ENCODE measurements at regions not wholly inside any gene's neighbourhood (a gene's known extent, or its start where the extent isn't known, plus 50 kb on each side); places are given as distances from the start of the nearest gene placed in this dataset.

- H3K36me3 ChIP-seq = no peaks in the 10 kb centered on the region
- WGBS, 5 donors = 27 to 59% (median 45%) methylated on average over 2 of the region's 2 CpGs
- H3K4me3 ChIP-seq = no peak overlapping the region
- TF ChIP-seq POLR2A (IDR thresholded peaks at IDR 0.05) (no peak), EP300 (IDR thresholded peaks at IDR 0.05) (no peak), POLR2AphosphoS5 (IDR thresholded peaks at IDR 0.05) (no peak), CTCF (IDR thresholded peaks at IDR 0.05) (no peak)
- H3K27ac ChIP-seq = peak overlapping the region in 4 of 5 donors; percentile 46 to 69 (median 59)
- H3K9me3 ChIP-seq = no peaks in the 10 kb centered on the region
- H3K4me1 ChIP-seq = peaks cover 0 to 49% (median 20%) of the 10 kb centered on the region in 4 donors
- intact Hi-C loops (cut with DNase I; ENCODE audit: low total_unique reads) = no loop called here
- DNase-seq = no peak
- H3K27me3 ChIP-seq = no peaks in the 10 kb centered on the region
These were observed 269.4 kb upstream of the ROPN1 start for GRCh38 chr3:124261306-124261705.

GRCh38 chr3:124263168-124263567 lies 271.2 kb upstream of the ROPN1 start:
- H3K9me3 ChIP-seq = no peaks in the 10 kb centered on the region
- WGBS, 5 donors = 66 to 83% (median 80%) methylated on average over 4 of the region's 4 CpGs
- H3K36me3 ChIP-seq = no peaks in the 10 kb centered on the region
- H3K27ac ChIP-seq = peak overlapping the region in 1 of 5 donors; percentile 10
- H3K27me3 ChIP-seq = no peaks in the 10 kb centered on the region
- intact Hi-C loops (cut with DNase I; ENCODE audit: low total_unique reads) = no loop called here
- TF ChIP-seq CTCF (IDR thresholded peaks at IDR 0.05) (no peak), POLR2AphosphoS5 (IDR thresholded peaks at IDR 0.05) (peak in 1 of 3 donors; percentile 40)
- H3K4me3 ChIP-seq = no peak overlapping the region
- DNase-seq = no peak
- peaks cover 0 to 36% (median 10%) of the 10 kb centered on the region in 4 donors for H3K4me1 ChIP-seq

- no peak overlapping the region for H3K27ac ChIP-seq
- peaks cover 0 to 32% (median 9%) of the 10 kb centered on the region in 4 donors for H3K4me1 ChIP-seq
- intact Hi-C loops (cut with DNase I; ENCODE audit: low total_unique reads) = no loop called here
- 68 to 81% (median 80%) methylated on average over 8 of the region's 8 CpGs for WGBS, 5 donors
- H3K9me3 ChIP-seq = no peaks in the 10 kb centered on the region
- DNase-seq = no peak
- H3K36me3 ChIP-seq = no peaks in the 10 kb centered on the region
- H3K4me3 ChIP-seq = no peak overlapping the region
- TF ChIP-seq POLR2AphosphoS5 (IDR thresholded peaks at IDR 0.05) (no peak), CTCF (IDR thresholded peaks at IDR 0.05) (no peak), POLR2A (IDR thresholded peaks at IDR 0.05) (no peak), EP300 (IDR thresholded peaks at IDR 0.05) (no peak)
- H3K27me3 ChIP-seq = no peaks in the 10 kb centered on the region
These were observed 272.4 kb upstream of the ROPN1 start for GRCh38 chr3:124264346-124264745.

GRCh38 chr3:124266487-124266886 lies 274.6 kb upstream of the ROPN1 start:
- Histone ChIP-seq H3K36me3 (no peaks in the 10 kb centered on the region), H3K4me1 (peaks cover 0 to 35% (median 4%) of the 10 kb centered on the region in 4 donors), H3K4me3 (no peak overlapping the region), H3K9me3 (no peaks in the 10 kb centered on the region), H3K27me3 (no peaks in the 10 kb centered on the region), H3K27ac (peak overlapping the region in 3 of 5 donors; percentile 8 to 45 (median 41))
- DNase-seq = peak in 1 of 2 donors; percentile 29
- no peak for TF ChIP-seq CTCF (IDR thresholded peaks at IDR 0.05)
- no peak for TF ChIP-seq EP300 (IDR thresholded peaks at IDR 0.05)
- no peak for TF ChIP-seq POLR2AphosphoS5 (IDR thresholded peaks at IDR 0.05)
- TF ChIP-seq POLR2A (IDR thresholded peaks at IDR 0.05) = no peak
- intact Hi-C loops (cut with DNase I; ENCODE audit: low total_unique reads) = no loop called here
- WGBS, 5 donors = 37 to 56% (median 51%) methylated on average over 3 of the region's 3 CpGs

All from stomach (tissue), 8 donors.